ENCODE measurements at regions not wholly inside any gene's neighbourhood (a gene's known extent, or its start where the extent isn't known, plus 50 kb on each side); places are given as distances from the start of the nearest gene placed in this dataset.

GRCh38 chr5:109936996-109937395, 247.3 kb downstream of the MAN2A1 start:
- ATAC-seq (peak; percentile 71), DNase-seq (ENCODE audit: low read depth, low spot score) (no peak), FAIRE-seq (peak; percentile 7)
- no peak overlapping the region for H3K27ac ChIP-seq (ENCODE audit: control insufficient read depth, insufficient read depth)
- H3K9me3 ChIP-seq (replicated peaks; ENCODE audit: control insufficient read depth, insufficient read depth, low read length), result no peaks in the 10 kb centered on the region
- no peak overlapping the region for H3K9ac ChIP-seq (ENCODE audit: control insufficient read depth, insufficient read depth, low read length)
- RAD21 ChIA-PET (ENCODE audit: unreplicated experiment), result no interaction called here
- H3K27me3 ChIP-seq (replicated peaks in 1 of 2; ENCODE audit: control insufficient read depth in 2 of 2, insufficient read depth in 2 of 2, low read length in 1 of 2), result no peaks in the 10 kb centered on the region
- no peaks in the 10 kb centered on the region for H3K4me1 ChIP-seq (ENCODE audit: control insufficient read depth, insufficient read depth, low read length)
- TF ChIP-seq RELA (IDR thresholded peaks at IDR 0.05; ENCODE audit: borderline replicate concordance, partially characterized antibody) (no peak), RB1 (IDR thresholded peaks at IDR 0.05; ENCODE audit: borderline replicate concordance) (no peak), POU2F2 (IDR thresholded peaks at IDR 0.05; ENCODE audit: borderline replicate concordance, low read depth, low read length) (no peak), TBL1XR1 (IDR thresholded peaks at IDR 0.05; ENCODE audit: low read depth, low read length) (no peak), ZBED1 (IDR thresholded peaks at IDR 0.05; ENCODE audit: borderline replicate concordance) (no peak), PML (IDR thresholded peaks at IDR 0.05; ENCODE audit: low read length) (no peak), BCL3 (IDR thresholded peaks at IDR 0.05; ENCODE audit: borderline replicate concordance, insufficient read depth, low read depth, low read length, poor library complexity, severe bottlenecking) (no peak), SUPT20H (IDR thresholded peaks at IDR 0.05; ENCODE audit: borderline replicate concordance, control insufficient read depth, low read depth, low read length) (no peak), TCF12 (IDR thresholded peaks at IDR 0.05; ENCODE audit: low read depth, low read length) (0 out of 2 replicates have a peak, but pooled peaks have one; percentile 49)
- in situ Hi-C loops (cut with MboI), result no loop called here
- H2AFZ ChIP-seq (ENCODE audit: control insufficient read depth, low read depth, low read length), result no peak overlapping the region
- no peak overlapping the region for H3K4me2 ChIP-seq (ENCODE audit: control insufficient read depth, insufficient read depth)
- CTCF ChIA-PET, result no interaction called here
- intact Hi-C loops (cut with micrococcal nuclease; ENCODE audit: unreplicated experiment), result no loop called here
- H3K79me2 ChIP-seq (ENCODE audit: control insufficient read depth, insufficient read depth, low read length), result no peaks in the 10 kb centered on the region
- H3K36me3 ChIP-seq (ENCODE audit: control insufficient read depth in 2 of 2, insufficient read depth in 2 of 2, low read length in 1 of 2), result no peaks in the 10 kb centered on the region
- H4K20me1 ChIP-seq (ENCODE audit: control insufficient read depth, insufficient read depth), result no peaks in the 10 kb centered on the region
- 0% methylated on average over 2 of the region's 2 CpGs for WGBS (ENCODE audit: insufficient coverage, insufficient replicate concordance, low lambda C conversion rate, missing lambda C conversion rate)
- BruUV-seq (replicated peaks), result no TSS peak
- SMC1A ChIA-PET (ENCODE audit: uncharacterized antibody, unreplicated experiment), result no interaction called here
- H3K4me3 ChIP-seq, result no peak overlapping the region
- POLR2A ChIA-PET, result no interaction called here

Data from GM12878 (cell line).